BLaER1 treated with 17β-estradiol and CSF1 and Interleukin-3, amounts not matched to agents 10 nM and 100 nM (cell line): ENCODE measurements at regions not wholly inside any gene's neighbourhood (a gene's known extent, or its start where the extent isn't known, plus 50 kb on each side); places are given as distances from the start of the nearest gene placed in this dataset.
"Not testable (repeated sequence)": the region's sequence is repeated elsewhere in the genome, so short reads cannot be mapped to it uniquely, and the experiment has no call there.

ENCODE experiments used
- H3K27ac ChIP-seq, 11 experiments: shearing (Covaris generic); formaldehyde crosslinking; 2 replicates each; pipeline ENCODE4 v1.8.1; 2022
- H3K27me3 ChIP-seq, 11 experiments: shearing (Covaris generic); formaldehyde crosslinking; 2 replicates each; pipeline ENCODE4 v1.8.1; 2022
- H3K36me3 ChIP-seq, 11 experiments: shearing (Covaris generic); formaldehyde crosslinking; 2 replicates each; pipeline ENCODE4 v1.8.1; 2022
- H3K4me1 ChIP-seq, 10 experiments: shearing (Covaris generic); formaldehyde crosslinking; 2 replicates each; pipeline ENCODE4 v1.8.1; 2022
- H3K4me2 ChIP-seq, 11 experiments: shearing (Covaris generic); formaldehyde crosslinking; 2 replicates each; pipeline ENCODE4 v1.8.1; 2022
- H3K4me3 ChIP-seq, 10 experiments: shearing (Covaris generic); formaldehyde crosslinking; 2 replicates each; pipeline ENCODE4 v1.8.1; 2022
- H3K9ac ChIP-seq, 11 experiments: shearing (Covaris generic); formaldehyde crosslinking; 2 replicates each; pipeline ENCODE4 v1.8.1; 2022
- H3K9me3 ChIP-seq, 11 experiments: shearing (Covaris generic); formaldehyde crosslinking; replicated peaks in 1 of 11; 2 replicates each; pipeline ENCODE4 v1.8.1; 2022
- H4K20me1 ChIP-seq, 11 experiments: shearing (Covaris generic); formaldehyde crosslinking; 2 replicates each; pipeline ENCODE4 v1.8.1; 2022
- Cebpa-rat ChIP-seq, 11 experiments: shearing (Covaris generic); IDR thresholded peaks; 2 replicates each; pipeline ENCODE4 v1.8.1; 2022

GRCh38 chr7:115191526-115191925 lies 269.6 kb downstream of the MDFIC start:
- H3K27me3 ChIP-seq: no peaks in the 10 kb centered on the region
- H3K4me2 ChIP-seq: no peak overlapping the region
- no peaks in the 10 kb centered on the region for H3K4me1 ChIP-seq
- H4K20me1 ChIP-seq: no peaks in the 10 kb centered on the region
- no peak overlapping the region for H3K27ac ChIP-seq
- no peak overlapping the region for H3K9ac ChIP-seq
- H3K9me3 ChIP-seq: peaks cover 0 to 10% (median 0%) of the 10 kb centered on the region in 11 experiments; a peak in 3 of 22 replicates
- H3K4me3 ChIP-seq: no peak overlapping the region
- no peak for TF ChIP-seq Cebpa-rat (IDR thresholded peaks at IDR 0.05)
- H3K36me3 ChIP-seq: no peaks in the 10 kb centered on the region

- Histone ChIP-seq H3K4me2 (peak overlapping the region; percentile 41 to 83 (median 68)), H4K20me1 (no peaks in the 10 kb centered on the region), H3K36me3 (no peaks in the 10 kb centered on the region), H3K9ac (no peak overlapping the region; a peak in 1 of 22 replicates), H3K9me3 (peaks cover 0 to 15% (median 0%) of the 10 kb centered on the region in 11 experiments; a peak in 3 of 22 replicates), H3K27ac (no peak overlapping the region; a peak in 1 of 22 replicates), H3K27me3 (no peaks in the 10 kb centered on the region), H3K4me1 (peaks cover 14 to 32% (median 26%) of the 10 kb centered on the region in 10 experiments), H3K4me3 (peak overlapping the region in 2 of 10 experiments; percentile 6 to 12; a peak in 2 of 20 replicates)
- no peak for TF ChIP-seq Cebpa-rat (IDR thresholded peaks at IDR 0.05)
Measured at GRCh38 chr7:115183431-115184057, 261.6 kb downstream of the MDFIC start.

- Histone ChIP-seq H3K36me3 (no peaks in the 10 kb centered on the region), H3K4me3 (no peak overlapping the region), H3K9me3 (peaks cover 0 to 5% (median 0%) of the 10 kb centered on the region in 11 experiments; a peak in 1 of 22 replicates), H4K20me1 (no peaks in the 10 kb centered on the region), H3K4me2 (peak overlapping the region in 8 of 11 experiments; percentile 21 to 81 (median 65); a peak in 15 of 22 replicates), H3K27me3 (no peaks in the 10 kb centered on the region), H3K4me1 (peaks cover 11 to 34% (median 27%) of the 10 kb centered on the region in 10 experiments), H3K9ac (no peak overlapping the region), H3K27ac (no peak overlapping the region)
- no peak for TF ChIP-seq Cebpa-rat (IDR thresholded peaks at IDR 0.05)
Measured at GRCh38 chr7:115178835-115179234, 256.9 kb downstream of the MDFIC start.

- H3K9ac ChIP-seq: no peak overlapping the region
- no peaks in the 10 kb centered on the region for H3K36me3 ChIP-seq
- no peak overlapping the region for H3K4me2 ChIP-seq
- H3K4me3 ChIP-seq: no peak overlapping the region
- no peak overlapping the region for H3K27ac ChIP-seq
- no peaks in the 10 kb centered on the region for H3K27me3 ChIP-seq
- H3K4me1 ChIP-seq: peaks cover under 1 to 24% (median 18%) of the 10 kb centered on the region in 10 experiments; a peak in 18 of 20 replicates
- H4K20me1 ChIP-seq: no peaks in the 10 kb centered on the region
- H3K9me3 ChIP-seq: peaks cover 0 to 5% (median 0%) of the 10 kb centered on the region in 11 experiments; a peak in 1 of 22 replicates
- no peak for TF ChIP-seq Cebpa-rat (IDR thresholded peaks at IDR 0.05)
Measured at GRCh38 chr7:115177823-115178222, 255.9 kb downstream of the MDFIC start.

GRCh38 chr7:115177103-115177502 lies 255.2 kb downstream of the MDFIC start:
- no peaks in the 10 kb centered on the region for H3K27me3 ChIP-seq
- no peaks in the 10 kb centered on the region for H3K36me3 ChIP-seq
- no peak overlapping the region for H3K9ac ChIP-seq
- TF ChIP-seq Cebpa-rat (IDR thresholded peaks at IDR 0.05): no peak
- H3K27ac ChIP-seq: no peak overlapping the region
- no peak overlapping the region for H3K4me2 ChIP-seq
- H3K9me3 ChIP-seq: peaks cover 0 to 5% (median 0%) of the 10 kb centered on the region in 11 experiments; a peak in 1 of 22 replicates
- no peak overlapping the region for H3K4me3 ChIP-seq
- H4K20me1 ChIP-seq: no peaks in the 10 kb centered on the region
- peaks cover 0 to 20% (median 16%) of the 10 kb centered on the region in 10 experiments; a peak in 13 of 20 replicates for H3K4me1 ChIP-seq

GRCh38 chr7:115172397-115172796 lies 250.5 kb downstream of the MDFIC start:
- H3K4me1 ChIP-seq, H3K9me3 ChIP-seq, H3K27ac ChIP-seq, H3K4me2 ChIP-seq, H3K27me3 ChIP-seq, H3K36me3 ChIP-seq, H3K9ac ChIP-seq, H4K20me1 ChIP-seq, H3K4me3 ChIP-seq: not testable (repeated sequence)

GRCh38 chr7:115153769-115154477 lies 232.0 kb downstream of the MDFIC start:
- Histone ChIP-seq H4K20me1 (no peaks in the 10 kb centered on the region), H3K4me1 (peaks cover 0 to 4% (median 0%) of the 10 kb centered on the region in 10 experiments; a peak in 1 of 20 replicates), H3K9ac (no peak overlapping the region), H3K27ac (no peak overlapping the region), H3K36me3 (no peaks in the 10 kb centered on the region), H3K9me3 (peaks cover 0 to 5% (median 0%) of the 10 kb centered on the region in 11 experiments; a peak in 1 of 22 replicates), H3K27me3 (no peaks in the 10 kb centered on the region), H3K4me2 (0 out of 22 replicates have a peak overlapping the region, but pooled peaks of 1 of the 11 experiments have one; percentile 11), H3K4me3 (no peak overlapping the region)
- TF ChIP-seq Cebpa-rat (IDR thresholded peaks at IDR 0.05): no peak

GRCh38 chr7:115153176-115153575 lies 231.3 kb downstream of the MDFIC start:
- TF ChIP-seq Cebpa-rat (IDR thresholded peaks at IDR 0.05): no peak
- no peaks in the 10 kb centered on the region for H3K27me3 ChIP-seq
- H3K4me3 ChIP-seq: no peak overlapping the region
- peaks cover 0 to 9% (median 0%) of the 10 kb centered on the region in 11 experiments; a peak in 1 of 22 replicates for H3K9me3 ChIP-seq
- H3K4me1 ChIP-seq: peaks cover 0 to 4% (median 0%) of the 10 kb centered on the region in 10 experiments; a peak in 1 of 20 replicates
- H3K27ac ChIP-seq: no peak overlapping the region
- H4K20me1 ChIP-seq: no peaks in the 10 kb centered on the region
- H3K9ac ChIP-seq: no peak overlapping the region
- H3K36me3 ChIP-seq: no peaks in the 10 kb centered on the region
- H3K4me2 ChIP-seq: no peak overlapping the region

- no peaks in the 10 kb centered on the region for H3K27me3 ChIP-seq
- H3K4me3 ChIP-seq: no peak overlapping the region
- no peaks in the 10 kb centered on the region for H3K36me3 ChIP-seq
- H3K9me3 ChIP-seq: peaks cover 0 to 9% (median 0%) of the 10 kb centered on the region in 11 experiments; a peak in 3 of 22 replicates
- H3K9ac ChIP-seq: no peak overlapping the region
- no peak for TF ChIP-seq Cebpa-rat (IDR thresholded peaks at IDR 0.05)
- peak overlapping the region in 4 of 11 experiments; percentile 8 to 68 (median 32); a peak in 5 of 22 replicates for H3K4me2 ChIP-seq
- peaks cover 0 to 34% (median 2%) of the 10 kb centered on the region in 10 experiments; a peak in 6 of 20 replicates for H3K4me1 ChIP-seq
- H3K27ac ChIP-seq: peak overlapping the region in 5 of 11 experiments; percentile 1 to 71 (median 39); a peak in 7 of 22 replicates
- no peaks in the 10 kb centered on the region for H4K20me1 ChIP-seq
Measured at GRCh38 chr7:115146148-115146547, 224.3 kb downstream of the MDFIC start.
